Smooth muscle cell (in vitro differentiated cells): ENCODE measurements at regions not wholly inside any gene's neighbourhood (a gene's known extent, or its start where the extent isn't known, plus 50 kb on each side); places are given as distances from the start of the nearest gene placed in this dataset.
A peak's percentile ranks its signal among the peaks of the same experiment; 100 is the strongest.

Experiments
- DNase-seq: peaks from one replicate; lab custom pipeline; 2025; ENCODE audit not compliant: unreplicated experiment; lab: John Stamatoyannopoulos, UW
- H2AFZ ChIP-seq: fragments of 200-600 bp; sonication (generic); 2 replicates; pipeline ENCODE4 v1.6.0; 2016; ENCODE audit warnings: antibody characterized with exemption, low read depth, mild to moderate bottlenecking
- H3F3A ChIP-seq: fragments of 200-600 bp; sonication (generic); 2 replicates; pipeline ENCODE4 v1.6.0; 2017; ENCODE audit warnings: antibody characterized with exemption, low read depth
- H3K27ac ChIP-seq: fragments of 200-600 bp; sonication (generic); 2 replicates; pipeline ENCODE4 v1.5.1; 2016; ENCODE audit warnings: low read depth, mild to moderate bottlenecking
- H3K27me3 ChIP-seq: fragments of 200-600 bp; sonication (generic); 2 replicates; pipeline ENCODE4 v1.6.1; 2016; ENCODE audit warnings: low read depth, mild to moderate bottlenecking
- H3K36me3 ChIP-seq: fragments of 200-600 bp; sonication (generic); 2 replicates; pipeline ENCODE4 v1.5.1; 2016; ENCODE audit warnings: low read depth
- H3K4me1 ChIP-seq: fragments of 200-600 bp; sonication (generic); 2 replicates; pipeline ENCODE4 v1.5.1; 2016; ENCODE audit warnings: low read depth
- H3K4me2 ChIP-seq: fragments of 200-600 bp; sonication (generic); 2 replicates; pipeline ENCODE4 v1.6.0; 2016; ENCODE audit warnings: mild to moderate bottlenecking
- H3K4me3 ChIP-seq: fragments of 200-600 bp; sonication (generic); 2 replicates; pipeline ENCODE4 v1.5.1; 2016; ENCODE audit warnings: mild to moderate bottlenecking
- H3K79me2 ChIP-seq: fragments of 200-600 bp; sonication (generic); 2 replicates; pipeline ENCODE4 v1.6.0; 2016; ENCODE audit warnings: low read depth, mild to moderate bottlenecking
- H3K9ac ChIP-seq: fragments of 200-600 bp; sonication (generic); 2 replicates; pipeline ENCODE4 v1.6.0; 2016; ENCODE audit warnings: low read depth
- H3K9me3 ChIP-seq: fragments of 200-600 bp; sonication (generic); replicated peaks from 2 replicates; pipeline ENCODE4 v1.5.1; 2016; ENCODE audit warnings: low read depth
- H4K20me1 ChIP-seq: fragments of 200-600 bp; sonication (generic); 2 replicates; pipeline ENCODE4 v1.6.0; 2016; ENCODE audit warnings: low read depth
- WGBS: methylation state at CpG from one replicate; pipeline ENCODE4 v1.1.7; 2016; ENCODE audit warnings: low lambda C conversion rate; 5-methylcytosine and 5-hydroxymethylcytosine counted together
- TF ChIP-seq, protein P1 (sequence below): fragments of 200-600 bp; sonication (generic); IDR thresholded peaks from 2 replicates; pipeline ENCODE4 v1.5.1; 2017; ENCODE audit warnings: borderline replicate concordance, mild to moderate bottlenecking, antibody characterized with exemption; ENCODE audit not compliant: insufficient read depth, poor library complexity, severe bottlenecking

DNA sequence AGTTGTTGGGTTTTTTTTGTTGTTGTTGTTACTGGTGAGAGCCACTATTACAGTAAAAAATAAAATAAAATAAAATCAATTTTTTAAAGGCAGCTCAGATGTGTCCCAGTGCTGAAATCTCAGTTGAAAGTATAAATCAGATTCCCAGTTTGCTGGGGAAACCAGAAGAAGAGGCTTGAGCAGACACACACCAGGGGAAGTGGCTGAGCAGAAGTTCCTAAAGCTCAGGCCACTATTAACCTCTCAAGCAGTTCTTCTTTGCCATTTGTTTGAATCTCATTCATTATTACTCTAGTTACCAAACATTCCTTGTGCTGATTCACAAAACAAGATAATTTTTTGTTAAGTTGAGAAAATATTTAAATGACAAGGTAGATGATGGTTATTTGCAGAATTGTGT lies 70.9 kb upstream of the ZSWIM6 start:
- Histone ChIP-seq H3K4me2 (no peak overlapping the region), H3K4me1 (peaks cover 3% of the 10 kb centered on the region), H3K9ac (no peak overlapping the region), H3K4me3 (no peak overlapping the region), H3K27ac (no peak overlapping the region), H3K36me3 (no peaks in the 10 kb centered on the region), H3K79me2 (no peaks in the 10 kb centered on the region), H4K20me1 (no peaks in the 10 kb centered on the region), H3K27me3 (no peaks in the 10 kb centered on the region), H3K9me3 (no peaks in the 10 kb centered on the region), H2AFZ (no peak overlapping the region), H3F3A (no peaks in the 10 kb centered on the region)
- TF ChIP-seq, protein P1, sequence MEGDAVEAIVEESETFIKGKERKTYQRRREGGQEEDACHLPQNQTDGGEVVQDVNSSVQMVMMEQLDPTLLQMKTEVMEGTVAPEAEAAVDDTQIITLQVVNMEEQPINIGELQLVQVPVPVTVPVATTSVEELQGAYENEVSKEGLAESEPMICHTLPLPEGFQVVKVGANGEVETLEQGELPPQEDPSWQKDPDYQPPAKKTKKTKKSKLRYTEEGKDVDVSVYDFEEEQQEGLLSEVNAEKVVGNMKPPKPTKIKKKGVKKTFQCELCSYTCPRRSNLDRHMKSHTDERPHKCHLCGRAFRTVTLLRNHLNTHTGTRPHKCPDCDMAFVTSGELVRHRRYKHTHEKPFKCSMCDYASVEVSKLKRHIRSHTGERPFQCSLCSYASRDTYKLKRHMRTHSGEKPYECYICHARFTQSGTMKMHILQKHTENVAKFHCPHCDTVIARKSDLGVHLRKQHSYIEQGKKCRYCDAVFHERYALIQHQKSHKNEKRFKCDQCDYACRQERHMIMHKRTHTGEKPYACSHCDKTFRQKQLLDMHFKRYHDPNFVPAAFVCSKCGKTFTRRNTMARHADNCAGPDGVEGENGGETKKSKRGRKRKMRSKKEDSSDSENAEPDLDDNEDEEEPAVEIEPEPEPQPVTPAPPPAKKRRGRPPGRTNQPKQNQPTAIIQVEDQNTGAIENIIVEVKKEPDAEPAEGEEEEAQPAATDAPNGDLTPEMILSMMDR, result no peak
- no peak for DNase-seq

DNA sequence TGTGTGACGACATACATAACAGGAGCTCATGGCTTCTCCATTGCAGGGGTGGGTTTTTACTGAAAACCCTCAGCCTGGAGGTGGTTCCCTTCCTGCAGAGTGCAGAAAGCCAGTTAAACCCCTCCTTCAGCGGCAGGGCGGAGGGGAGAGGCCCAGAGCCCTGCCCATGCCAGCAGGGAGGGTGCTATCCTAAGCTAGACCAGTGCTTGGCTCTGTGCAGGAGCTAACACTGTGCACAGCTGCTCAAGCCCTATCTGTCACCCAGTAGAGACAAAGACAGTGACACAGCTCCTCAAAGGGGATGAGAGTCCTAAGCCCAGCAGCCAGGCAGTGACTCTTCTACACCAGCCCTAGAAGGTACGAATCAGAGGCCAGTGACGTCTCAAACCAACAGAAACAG lies 70.0 kb upstream of the ZSWIM6 start:
- WGBS, result 72% methylated on average over 5 of the region's 5 CpGs

DNA sequence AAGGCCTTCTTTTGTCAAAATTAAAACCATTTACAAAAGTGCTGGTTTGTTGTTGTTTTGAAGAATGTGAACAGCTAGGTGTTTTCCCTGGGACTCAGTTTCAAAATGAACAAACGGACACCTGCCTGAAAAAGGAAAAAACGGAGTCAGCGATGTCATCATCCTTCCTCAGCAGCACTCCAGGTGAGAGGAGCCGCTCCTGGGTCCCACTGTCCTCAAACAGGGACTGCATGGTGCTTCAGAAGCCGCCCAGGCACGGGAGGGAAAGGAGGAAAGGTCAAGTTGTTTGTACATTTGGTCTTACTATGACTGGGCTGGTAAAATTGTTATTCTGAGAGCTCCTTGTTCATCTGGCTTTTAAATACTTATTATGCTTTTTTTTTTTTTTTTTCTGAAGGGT lies 69.0 kb upstream of the ZSWIM6 start:
- Histone ChIP-seq H2AFZ (no peak overlapping the region), H3F3A (no peaks in the 10 kb centered on the region), H3K9me3 (no peaks in the 10 kb centered on the region), H4K20me1 (no peaks in the 10 kb centered on the region), H3K27me3 (no peaks in the 10 kb centered on the region), H3K27ac (no peak overlapping the region), H3K4me3 (no peak overlapping the region), H3K79me2 (no peaks in the 10 kb centered on the region), H3K36me3 (no peaks in the 10 kb centered on the region), H3K4me2 (no peak overlapping the region), H3K9ac (no peak overlapping the region), H3K4me1 (peaks cover 3% of the 10 kb centered on the region)
- no peak for DNase-seq
- TF ChIP-seq, protein P1, result no peak
- 95% methylated on average over 6 of the region's 6 CpGs for WGBS

More for the DNA sequence above, 70.0 kb upstream of the ZSWIM6 start:
- no peak for DNase-seq
- no peaks in the 10 kb centered on the region for H3K27me3 ChIP-seq
- no peaks in the 10 kb centered on the region for H4K20me1 ChIP-seq
- no peaks in the 10 kb centered on the region for H3F3A ChIP-seq
- H3K79me2 ChIP-seq, result no peaks in the 10 kb centered on the region
- TF ChIP-seq, protein P1, result no peak
- H3K4me2 ChIP-seq, result no peak overlapping the region
- peak overlapping the region; percentile 51 for H2AFZ ChIP-seq
- H3K9ac ChIP-seq, result no peak overlapping the region
- H3K4me1 ChIP-seq, result peaks cover 3% of the 10 kb centered on the region
- no peak overlapping the region for H3K4me3 ChIP-seq
- no peaks in the 10 kb centered on the region for H3K36me3 ChIP-seq
- no peaks in the 10 kb centered on the region for H3K9me3 ChIP-seq
- no peak overlapping the region for H3K27ac ChIP-seq

DNA sequence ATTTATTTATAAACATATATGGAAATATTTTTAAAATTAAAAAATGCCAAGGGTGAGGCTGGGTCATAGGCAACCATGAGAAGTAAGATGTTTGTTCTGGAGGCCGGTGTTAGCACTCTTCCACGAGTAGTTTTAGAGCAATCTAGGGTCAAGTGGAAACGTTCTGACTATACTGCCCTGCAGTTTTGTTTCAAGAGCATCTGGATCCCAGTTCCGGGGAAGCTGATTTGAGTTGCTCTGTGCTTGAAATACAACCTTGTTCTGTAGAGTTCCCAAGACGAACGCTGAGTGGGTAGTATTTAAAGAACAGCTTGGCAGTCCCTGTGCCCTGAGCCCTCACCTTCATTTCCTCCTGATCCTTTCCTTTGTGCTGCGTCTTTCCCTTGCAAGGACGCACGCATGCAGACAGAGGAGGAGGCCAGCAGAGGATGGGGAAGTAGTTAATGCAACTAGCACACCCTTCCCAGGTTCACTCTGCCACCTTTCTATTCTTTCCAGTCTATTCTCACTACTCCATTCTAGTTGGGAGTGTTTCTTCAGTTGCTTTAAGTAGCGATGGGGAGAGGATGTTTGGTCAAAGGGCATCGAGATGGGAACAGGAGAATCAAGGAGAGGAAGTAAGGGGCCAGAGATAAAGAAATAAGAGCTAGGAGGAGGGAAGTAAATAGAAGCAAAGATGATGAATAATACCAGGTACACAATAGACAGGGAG lies 68.3 kb upstream of the ZSWIM6 start:
- Histone ChIP-seq H3K27me3 (no peaks in the 10 kb centered on the region), H4K20me1 (no peaks in the 10 kb centered on the region), H3K9ac (no peak overlapping the region), H3K27ac (no peak overlapping the region), H3K79me2 (no peaks in the 10 kb centered on the region), H3K4me2 (no peak overlapping the region), H3K4me3 (no peak overlapping the region), H3K9me3 (no peaks in the 10 kb centered on the region), H3F3A (no peaks in the 10 kb centered on the region), H3K36me3 (no peaks in the 10 kb centered on the region), H3K4me1 (peaks cover 3% of the 10 kb centered on the region), H2AFZ (no peak overlapping the region)
- no peak for DNase-seq
- TF ChIP-seq, protein P1, result no peak
- 88% methylated on average over 11 of the region's 11 CpGs for WGBS
